Mucosa of descending colon (tissue), 3 donors: ENCODE measurements at regions not wholly inside any gene's neighbourhood (a gene's known extent, or its start where the extent isn't known, plus 50 kb on each side); places are given as distances from the start of the nearest gene placed in this dataset.

Experiments used
- ATAC-seq: fragments of 200-7000 bp; cut with Tn5 transposase; one replicate; pipeline ENCODE4 v1.9.1; 2020; ENCODE audit warnings: mild to moderate bottlenecking, moderate library complexity
- DNase-seq, 3 donors: peaks; one replicate each; pipeline ENCODE4 v3.0.0-alpha.2; 2020
- H3K36me3 ChIP-seq: fragments of 200-600 bp; one replicate; pipeline ENCODE4 v1.8.0; 2021; ENCODE audit warnings: low read depth, mild to moderate bottlenecking
- H3K4me1 ChIP-seq: fragments of 200-600 bp; one replicate; pipeline ENCODE4 v1.8.0; 2021; ENCODE audit warnings: low read depth, mild to moderate bottlenecking
- H3K4me3 ChIP-seq: fragments of 200-600 bp; one replicate; pipeline ENCODE4 v1.8.0; 2021; ENCODE audit warnings: mild to moderate bottlenecking
- H3K9me3 ChIP-seq: fragments of 200-600 bp; one replicate; pipeline ENCODE4 v1.8.0; 2021; ENCODE audit warnings: mild to moderate bottlenecking
- CTCF ChIP-seq: fragments of 200-600 bp; IDR thresholded peaks from one replicate; pipeline ENCODE4 v1.8.0; 2022; ENCODE audit warnings: antibody characterized with exemption, mild to moderate bottlenecking
- intact Hi-C, 2 donors: fragments of 100-400 bp; cut with DNase I in 1 of 2; cut with micrococcal nuclease in 1 of 2; formaldehyde crosslinking; loops; one replicate each; pipeline versions ENCODE4 v1.11.0 to v1.11.1; 2022; cut with DNase I, micrococcal nuclease
- donor health status: DM: no; HTN: no; CAD: no; lungs with moderate emphysema.
- donor health status: DM: no; HTN: no; CAD: no.
- donor health status: DM: no; HTN: yes; CAD: no.

GRCh38 chr10:91159254-91159783 lies 61.1 kb upstream of the PCGF5 start:
- intact Hi-C loops: no loop called here
- no peak for TF ChIP-seq CTCF

DNA sequence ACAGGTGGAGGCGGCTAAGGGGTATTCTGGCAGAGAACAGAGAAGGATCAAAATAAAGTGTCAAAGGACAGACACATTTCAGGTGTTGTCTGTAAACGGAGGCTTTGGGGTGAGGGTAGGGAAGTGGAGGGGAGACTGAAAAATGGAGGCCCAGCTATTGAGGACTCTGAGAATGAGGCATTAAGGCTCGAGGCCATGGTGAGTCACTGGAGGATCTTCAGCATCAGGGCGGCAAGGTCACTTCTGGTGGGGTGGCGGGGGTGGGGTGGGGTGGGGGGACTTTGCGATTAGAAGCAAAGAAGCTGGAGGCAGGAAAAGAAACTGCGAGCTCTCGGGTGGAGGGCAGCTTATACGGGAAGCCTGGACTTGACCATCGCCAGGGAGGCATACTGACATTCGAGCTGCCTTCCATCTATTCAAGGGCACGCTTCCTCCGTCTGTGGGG lies 58.4 kb upstream of the PCGF5 start:
- peak; percentile 5 for ATAC-seq

More at GRCh38 chr10:91159254-91159783, 61.1 kb upstream of the PCGF5 start:
- ATAC-seq (no peak), DNase-seq (no peak)
- no peaks in the 10 kb centered on the region for H3K36me3 ChIP-seq
- H3K4me1 ChIP-seq: no peaks in the 10 kb centered on the region
- no peaks in the 10 kb centered on the region for H3K9me3 ChIP-seq
- H3K4me3 ChIP-seq: no peak overlapping the region

GRCh38 chr10:91162495-91163268 lies 57.8 kb upstream of the PCGF5 start:
- H3K4me3 ChIP-seq: peak overlapping the region; percentile 86
- ATAC-seq (peak; percentile 71), DNase-seq (peak; percentile 69 to 87 (median 85))
- no peak for TF ChIP-seq CTCF
- H3K36me3 ChIP-seq: no peaks in the 10 kb centered on the region
- no peaks in the 10 kb centered on the region for H3K4me1 ChIP-seq
- intact Hi-C loops: loop anchor here in 1 of 2 donors (10.0 kb wide), 1 partner anchor 62 kb away; the partner anchor contains the start of gene PCGF5
- no peaks in the 10 kb centered on the region for H3K9me3 ChIP-seq

More for the DNA sequence above, 58.4 kb upstream of the PCGF5 start:
- no peak for TF ChIP-seq CTCF
- Histone ChIP-seq H3K36me3 (no peaks in the 10 kb centered on the region), H3K4me3 (peak overlapping the region; percentile 86), H3K9me3 (no peaks in the 10 kb centered on the region), H3K4me1 (no peaks in the 10 kb centered on the region)
- peak in 1 of 3 donors; percentile 4 for DNase-seq
- intact Hi-C loops: loop anchor here in 1 of 2 donors (10.0 kb wide), 1 partner anchor 63 kb away; the partner anchor contains the start of gene PCGF5

- Histone ChIP-seq H3K4me3 (peak overlapping the region; percentile 86), H3K9me3 (no peaks in the 10 kb centered on the region), H3K36me3 (no peaks in the 10 kb centered on the region), H3K4me1 (no peaks in the 10 kb centered on the region)
- intact Hi-C loops: loop anchor here in 1 of 2 donors (10.0 kb wide), 1 partner anchor 61 kb away; the partner anchor contains the start of gene PCGF5
- ATAC-seq: peak; percentile 67
- no peak for TF ChIP-seq CTCF
- DNase-seq: peak; percentile 67 to 85 (median 79)
Measured at GRCh38 chr10:91163269-91163868, 57.1 kb upstream of the PCGF5 start.

DNA sequence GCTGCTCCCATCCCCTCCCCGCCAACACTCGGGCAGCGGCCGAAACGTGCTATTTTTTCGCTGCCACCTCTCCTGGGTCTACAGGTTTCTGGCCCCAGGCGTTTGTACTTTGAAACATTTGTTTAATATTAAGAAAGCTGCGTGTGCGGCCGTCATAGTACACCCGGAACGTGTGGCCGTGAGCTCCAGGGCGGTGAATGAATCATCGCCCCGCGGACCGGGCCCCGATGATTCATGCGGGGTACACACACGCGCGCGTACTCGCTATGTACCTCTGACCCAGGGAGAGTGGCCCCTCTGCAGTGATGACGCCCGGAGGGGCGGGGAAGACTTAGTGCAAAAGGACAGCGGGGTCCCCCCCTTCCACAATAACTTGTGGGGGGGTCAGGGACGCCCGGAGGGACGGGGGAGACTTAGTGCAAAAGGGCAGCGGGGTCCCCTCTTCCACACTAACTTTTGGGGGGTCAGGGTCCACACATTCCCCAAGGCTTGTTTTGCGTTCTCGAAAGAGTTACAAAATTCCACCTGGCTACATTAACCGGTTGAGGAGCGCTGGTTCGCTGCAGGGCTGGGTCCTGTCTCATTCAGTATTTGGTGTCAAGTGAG lies 56.5 kb upstream of the PCGF5 start:
- no peaks in the 10 kb centered on the region for H3K36me3 ChIP-seq
- H3K4me3 ChIP-seq: peak overlapping the region; percentile 86
- ATAC-seq (peak; percentile 80), DNase-seq (peak; percentile 65 to 87 (median 74))
- H3K9me3 ChIP-seq: no peaks in the 10 kb centered on the region
- no peak for TF ChIP-seq CTCF
- intact Hi-C loops: loop anchor here in 1 of 2 donors (10.0 kb wide), 1 partner anchor 61 kb away; the partner anchor contains the start of gene PCGF5
- H3K4me1 ChIP-seq: no peaks in the 10 kb centered on the region
